ENCODE measurements at regions not wholly inside any gene's neighbourhood (a gene's known extent, or its start where the extent isn't known, plus 50 kb on each side); places are given as distances from the start of the nearest gene placed in this dataset.
"Not testable (repeated sequence)": the region's sequence is repeated elsewhere in the genome, so short reads cannot be mapped to it uniquely, and the experiment has no call there.

- DNase-seq (ENCODE audit: low read depth) = no peak
Measured at GRCh38 chr14:38404616-38405015, 148.7 kb upstream of the CLEC14A start.

- DNase-seq (ENCODE audit: low read depth) = no peak
Measured at GRCh38 chr14:38404100-38404541, 148.2 kb upstream of the CLEC14A start.

GRCh38 chr14:38400751-38401150 lies 144.9 kb upstream of the CLEC14A start:
- DNase-seq (ENCODE audit: low read depth) = no peak

DNA sequence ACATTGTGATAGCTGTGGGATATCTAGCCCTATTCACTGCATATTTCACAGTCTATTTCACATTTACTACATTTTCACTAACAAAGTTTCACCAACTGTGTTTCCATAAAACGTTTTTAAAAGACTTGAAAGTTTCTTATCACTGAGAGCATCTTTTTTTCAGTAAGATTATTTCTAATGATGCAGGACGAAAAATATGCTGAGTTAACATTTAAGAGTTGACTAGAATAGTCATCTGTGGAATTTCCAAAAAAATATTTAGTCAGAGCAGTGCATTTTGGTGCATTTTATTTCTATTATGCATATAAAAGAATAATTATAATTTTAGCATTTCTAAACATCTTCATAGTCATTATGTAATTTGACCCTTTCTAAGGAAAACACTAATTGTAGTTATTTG lies 143.8 kb upstream of the CLEC14A start:
- DNase-seq (ENCODE audit: low read depth) = no peak

DNA sequence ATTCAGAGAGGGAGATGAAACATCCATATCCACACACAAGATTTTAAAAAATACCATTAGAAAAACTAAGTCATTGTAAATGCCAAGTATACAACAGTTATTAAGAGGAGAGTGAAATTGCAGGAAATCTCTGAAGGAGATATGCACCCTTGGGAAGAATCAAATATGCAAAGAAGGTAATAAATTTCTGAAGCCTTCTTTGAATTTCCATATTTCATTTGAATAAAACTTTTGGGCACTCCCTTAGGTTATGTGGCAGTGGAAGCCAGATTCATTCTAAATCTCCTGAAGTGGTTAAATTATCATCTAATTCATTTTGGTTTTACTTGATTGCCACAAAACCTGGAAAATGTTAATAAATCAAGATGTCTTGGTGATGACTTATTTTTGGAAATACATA lies 138.9 kb upstream of the CLEC14A start:
- DNase-seq (ENCODE audit: low read depth) = no peak

DNA sequence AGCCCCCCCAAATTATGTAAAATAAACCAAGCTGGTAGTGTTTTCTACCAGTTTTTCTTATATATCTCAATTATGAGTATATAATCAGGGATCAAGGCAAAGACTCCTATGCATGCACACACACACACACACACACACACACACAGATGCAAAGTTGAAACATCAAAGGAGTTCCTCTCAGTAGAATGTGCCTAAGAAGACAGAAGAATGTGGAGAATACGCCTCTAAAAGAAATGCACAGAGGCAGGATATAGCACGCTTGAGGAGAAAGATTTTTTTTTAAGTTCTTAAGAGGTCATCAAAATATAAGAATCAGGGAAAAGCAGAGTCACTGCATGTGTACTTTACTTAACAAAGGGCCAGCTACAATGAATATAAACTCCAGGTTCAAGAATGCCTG lies 138.2 kb upstream of the CLEC14A start:
- DNase-seq (ENCODE audit: low read depth) = no peak

DNA sequence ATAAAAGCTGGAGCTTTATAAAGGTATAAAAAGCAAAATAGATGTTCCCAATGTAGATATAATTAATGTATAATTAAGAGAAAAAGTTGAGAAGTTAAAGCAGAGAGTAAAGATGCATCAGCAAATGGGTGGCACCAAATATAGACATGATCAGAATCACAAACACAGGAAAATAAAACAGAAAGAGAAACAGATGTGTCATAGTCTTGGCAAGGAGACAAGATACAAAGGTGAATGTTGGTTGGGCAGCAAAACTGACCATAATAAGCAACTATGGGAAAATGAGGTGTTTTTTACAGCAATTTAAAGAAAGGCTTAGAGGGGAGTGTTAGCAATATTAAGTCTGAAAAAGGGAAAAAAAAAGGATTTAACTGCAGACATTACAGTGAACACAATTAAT lies 135.4 kb upstream of the CLEC14A start:
- no peak for DNase-seq (ENCODE audit: low read depth)

- DNase-seq (ENCODE audit: low read depth) = no peak
Measured at GRCh38 chr14:38389681-38390080, 133.8 kb upstream of the CLEC14A start.

DNA sequence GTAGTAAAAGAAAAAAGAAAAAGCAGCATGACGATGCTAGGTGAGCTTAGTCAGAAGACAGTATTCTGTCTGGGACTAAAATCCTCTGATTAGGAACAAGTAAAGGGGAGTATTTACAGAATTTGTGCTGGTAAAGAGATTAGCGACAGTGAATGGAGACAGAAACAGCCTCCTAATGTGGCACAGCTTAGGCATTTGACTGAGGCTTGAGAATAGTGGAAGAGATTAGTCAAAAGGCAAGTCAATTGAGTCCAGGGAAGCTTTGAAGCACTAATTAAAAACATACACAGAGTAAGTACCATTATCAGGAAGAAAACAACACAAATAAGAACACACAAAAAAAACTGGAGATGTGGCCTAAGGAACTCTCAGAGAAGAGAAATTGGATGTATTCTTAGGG lies 131.9 kb upstream of the CLEC14A start:
- no peak for DNase-seq (ENCODE audit: low read depth)

- no peak for DNase-seq (ENCODE audit: low read depth)
Measured at GRCh38 chr14:38385836-38386235, 129.9 kb upstream of the CLEC14A start.

GRCh38 chr14:38385343-38385742 lies 129.4 kb upstream of the CLEC14A start:
- DNase-seq (ENCODE audit: low read depth) = no peak

DNA sequence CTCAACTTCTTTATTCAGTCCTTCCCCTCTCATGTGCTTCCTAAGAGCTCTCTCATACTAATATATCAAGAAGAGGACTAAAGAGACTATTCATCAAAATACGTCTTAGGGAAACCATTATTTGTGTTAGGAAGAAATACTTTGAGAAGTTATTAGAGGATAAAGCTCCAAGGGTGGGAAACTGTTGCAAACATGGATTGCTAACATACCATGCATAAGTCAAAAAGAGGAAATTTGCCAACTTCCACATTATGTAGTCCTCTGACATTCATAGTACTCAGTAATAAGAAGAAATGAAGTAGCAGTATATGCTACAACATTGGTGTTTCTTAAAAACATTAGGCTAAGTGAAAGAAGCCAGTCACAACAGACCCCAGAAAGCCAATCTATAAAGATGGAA lies 128.8 kb upstream of the CLEC14A start:
- no peak for DNase-seq (ENCODE audit: low read depth)

DNA sequence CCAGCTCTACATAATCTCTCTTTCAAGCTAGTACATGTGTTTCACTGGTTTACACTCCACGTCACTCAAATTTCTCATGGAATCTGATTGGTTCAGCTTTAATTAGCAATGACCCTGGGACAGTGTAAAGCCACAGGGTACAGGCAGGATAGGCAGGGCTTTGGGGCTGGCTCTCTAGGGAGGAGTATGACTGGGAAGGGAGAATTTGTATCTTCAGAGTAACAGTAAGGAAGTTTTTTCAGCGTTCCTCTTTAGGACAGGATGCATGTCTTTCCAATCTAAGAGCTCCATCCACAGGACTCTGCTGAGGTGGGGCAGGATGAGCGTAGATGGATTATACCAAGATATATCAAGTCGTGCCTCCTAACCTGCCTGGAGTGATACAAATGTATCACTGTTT lies 112.0 kb upstream of the CLEC14A start:
- no peak for DNase-seq (ENCODE audit: low read depth)

DNA sequence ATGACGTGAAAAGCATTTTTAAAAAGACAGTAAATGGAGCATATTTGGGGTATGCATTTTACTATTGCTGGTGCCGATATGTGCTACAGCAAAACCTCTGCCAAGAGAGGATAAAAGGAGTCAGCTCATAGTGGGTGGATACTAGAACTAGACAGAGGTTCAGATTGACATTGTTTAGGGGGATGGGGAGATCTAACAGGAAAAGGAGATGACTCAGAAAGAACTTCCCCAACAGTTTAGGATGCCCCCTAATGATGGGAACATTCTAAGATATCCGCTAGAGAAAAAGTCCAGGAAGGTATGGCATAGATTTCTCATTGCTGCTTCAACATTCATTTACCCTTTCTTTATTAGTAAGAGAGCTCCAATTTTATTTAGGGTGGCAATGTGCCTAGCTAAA lies 110.5 kb upstream of the CLEC14A start:
- no peak for DNase-seq (ENCODE audit: low read depth)

DNA sequence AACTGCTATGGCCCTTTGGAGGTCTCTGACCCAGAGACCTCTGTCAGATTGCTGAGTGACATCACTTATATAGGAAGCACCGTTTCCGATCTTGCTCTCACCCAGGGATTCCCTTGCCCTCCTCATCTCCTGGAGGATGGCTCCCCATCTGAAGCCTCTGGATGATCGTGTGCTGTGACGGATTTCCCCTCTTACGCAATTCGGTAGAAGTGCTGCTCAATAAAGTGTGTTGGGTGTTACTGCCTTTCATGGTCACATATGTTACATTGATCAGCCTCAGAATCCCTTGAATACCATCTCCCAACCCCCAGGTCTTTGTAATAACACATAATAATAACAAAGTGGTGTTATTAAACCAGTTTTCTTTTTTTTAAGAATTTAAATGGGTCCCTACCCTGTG lies 107.3 kb upstream of the CLEC14A start:
- DNase-seq (ENCODE audit: low read depth) = no peak

DNA sequence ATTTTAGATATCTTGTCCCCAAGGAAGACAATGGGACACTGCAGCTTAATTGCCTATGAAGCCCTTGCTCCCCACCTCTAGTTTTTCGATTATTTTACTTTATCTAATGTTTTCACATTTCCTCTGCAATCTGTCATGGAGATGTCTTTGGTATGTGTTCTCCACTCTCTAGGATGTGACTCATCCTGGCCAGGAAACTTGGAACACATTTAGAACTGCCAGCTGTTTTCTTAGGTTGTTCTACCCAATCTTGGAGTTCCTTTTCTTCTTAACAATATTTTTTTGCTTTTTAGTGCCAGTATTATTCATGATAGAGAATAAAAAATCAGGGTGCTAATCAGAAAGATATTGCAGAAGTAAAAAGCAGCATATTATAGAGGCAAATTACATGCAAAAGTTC lies 101.7 kb upstream of the CLEC14A start:
- no peak for DNase-seq (ENCODE audit: low read depth)

- not testable (repeated sequence) for DNase-seq (ENCODE audit: low read depth)
Measured at GRCh38 chr14:38355473-38355872, 99.6 kb upstream of the CLEC14A start.

DNA sequence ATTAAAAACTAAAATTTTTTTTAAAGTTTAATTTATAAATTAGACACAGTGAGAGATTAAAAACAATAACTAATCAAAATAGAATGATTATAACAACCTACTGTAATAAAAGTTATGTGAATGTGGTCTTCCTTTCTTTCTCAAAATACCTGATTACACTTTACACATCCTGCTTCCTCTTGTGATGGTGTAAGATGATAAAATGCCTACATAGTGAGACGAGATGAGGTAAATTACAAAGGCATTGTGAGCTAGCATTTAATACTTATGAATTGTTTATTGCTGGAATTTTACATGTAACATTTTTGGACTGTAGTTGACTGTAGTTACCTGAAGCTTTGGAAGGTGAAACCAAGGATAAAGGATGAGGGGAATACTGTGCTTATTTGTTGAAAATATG lies 94.2 kb upstream of the CLEC14A start:
- no peak for DNase-seq (ENCODE audit: low read depth)

DNA sequence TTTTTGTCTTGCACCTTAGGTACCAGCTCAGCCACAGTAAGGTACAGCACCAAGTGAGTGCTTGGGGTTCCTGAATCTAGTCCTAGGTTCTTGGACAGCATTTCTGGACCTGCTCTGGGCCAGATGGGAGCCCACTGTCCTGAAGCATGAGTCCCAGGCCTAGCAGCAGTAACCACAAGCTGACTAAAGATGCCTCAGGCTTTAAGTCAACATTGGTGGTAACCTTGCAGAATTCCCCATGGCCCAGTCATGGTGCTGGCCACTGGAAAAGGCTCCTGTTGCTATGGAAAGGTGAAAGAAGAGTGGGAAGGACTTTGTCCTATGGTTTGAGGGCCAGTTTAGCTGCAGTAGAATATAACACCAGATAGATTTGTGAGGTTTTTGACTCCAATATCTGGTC lies 86.9 kb upstream of the CLEC14A start:
- DNase-seq (ENCODE audit: low read depth) = no peak

- no peak for DNase-seq (ENCODE audit: low read depth)
Measured at GRCh38 chr14:38339696-38340095, 83.8 kb upstream of the CLEC14A start.

GRCh38 chr14:38336298-38336697 lies 80.4 kb upstream of the CLEC14A start:
- no peak for DNase-seq (ENCODE audit: low read depth)

DNA sequence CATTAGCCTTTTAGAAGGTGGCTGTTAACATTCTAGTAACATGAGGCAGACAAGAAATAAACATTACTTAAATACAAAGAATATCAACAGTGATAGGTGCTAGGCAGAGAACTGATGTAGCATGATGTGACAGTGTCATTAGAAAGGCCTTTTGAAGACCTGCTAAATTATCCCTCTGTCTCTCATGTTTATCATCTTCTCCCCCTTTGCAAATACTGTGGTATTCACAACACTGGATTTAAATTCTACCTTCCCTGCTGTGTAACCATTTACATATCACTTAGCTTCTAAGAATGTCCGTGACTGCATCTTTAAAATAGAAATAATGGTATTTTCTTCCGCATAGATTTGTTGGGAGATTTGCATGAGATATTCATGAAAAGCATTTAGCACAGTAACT lies 74.4 kb upstream of the CLEC14A start:
- no peak for DNase-seq (ENCODE audit: low read depth)

DNA sequence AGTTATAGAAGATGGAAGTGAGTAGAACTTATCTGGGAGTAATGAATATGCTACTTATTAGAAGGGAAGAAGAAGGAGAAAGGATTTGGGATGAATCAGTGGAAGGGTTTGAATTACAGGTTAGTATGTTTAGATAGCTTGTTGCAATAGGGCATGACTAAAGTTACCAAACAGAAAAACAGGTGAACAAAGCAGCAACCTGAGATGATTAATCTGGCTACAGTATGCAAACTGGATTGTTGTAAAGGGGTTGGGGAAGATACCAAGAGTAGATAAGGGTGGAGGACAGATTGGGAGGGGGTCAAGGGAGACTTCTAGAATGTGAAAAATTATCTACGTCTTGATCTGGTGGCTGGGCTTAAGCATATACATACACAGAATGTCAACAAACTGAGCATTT lies 73.4 kb upstream of the CLEC14A start:
- no peak for DNase-seq (ENCODE audit: low read depth)

DNA sequence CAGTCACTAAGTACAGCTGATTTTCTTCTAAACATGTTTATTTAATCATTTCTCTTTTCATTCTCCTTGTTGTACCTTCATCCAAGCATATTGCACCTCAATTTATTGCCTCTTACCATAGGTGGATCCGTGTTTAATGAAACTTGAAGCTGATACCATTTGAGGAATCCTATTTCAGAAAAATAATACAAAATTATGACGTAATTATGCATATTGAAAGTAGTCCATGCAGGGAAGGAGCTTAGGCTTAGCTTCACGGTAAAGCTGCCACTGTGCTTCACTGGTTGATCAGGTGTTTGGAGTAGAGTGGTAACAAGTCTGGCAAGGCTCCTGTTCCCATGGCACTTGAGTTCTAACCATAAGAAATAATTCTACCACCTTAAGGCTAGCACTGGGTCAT lies 61.0 kb upstream of the CLEC14A start:
- DNase-seq (ENCODE audit: low read depth) = no peak

DNA sequence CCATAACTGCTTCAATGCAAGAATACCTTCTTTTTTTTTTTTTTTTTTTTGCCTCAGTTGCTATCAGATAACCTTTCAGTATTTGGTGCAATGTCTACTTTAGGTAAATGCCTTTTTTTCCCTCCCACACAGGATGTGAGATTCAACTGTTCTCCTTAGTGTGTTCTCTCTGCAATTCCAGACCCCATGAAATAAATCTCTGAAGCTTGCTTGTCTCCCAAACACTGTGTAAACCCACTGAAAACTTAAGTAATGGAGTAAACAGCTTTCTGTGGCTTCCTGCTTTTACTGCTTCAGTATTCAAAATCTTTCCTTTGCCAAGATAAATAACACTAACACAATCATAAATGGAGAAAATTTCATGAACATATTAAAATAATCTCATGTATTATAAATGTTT lies 55.8 kb upstream of the CLEC14A start:
- no peak for DNase-seq (ENCODE audit: low read depth)

All from T follicular helper cell (primary cell).